ENCODE measurements at regions not wholly inside any gene's neighbourhood (a gene's known extent, or its start where the extent isn't known, plus 50 kb on each side); places are given as distances from the start of the nearest gene placed in this dataset.

- H3K79me2 ChIP-seq (ENCODE audit: insufficient read depth, low read length) = no peaks in the 10 kb centered on the region
- H3K27ac ChIP-seq (ENCODE audit: low read depth, low read length) = no peak overlapping the region
- H3K36me3 ChIP-seq (ENCODE audit: low read length) = no peaks in the 10 kb centered on the region
- no peaks in the 10 kb centered on the region for H3K9me3 ChIP-seq (ENCODE audit: insufficient read depth, low read length)
- no peaks in the 10 kb centered on the region for H3K9me2 ChIP-seq (replicated peaks; ENCODE audit: insufficient read depth, low read length)
- H3K4me3 ChIP-seq (ENCODE audit: insufficient read depth, low read length, poor library complexity, severe bottlenecking) = no peak overlapping the region
- TF ChIP-seq CTCF (IDR thresholded peaks at IDR 0.05; ENCODE audit: insufficient read depth, low read length, poor library complexity, severe bottlenecking) = no peak
- TF ChIP-seq EZH2phosphoT487 (conservative IDR thresholded peaks at IDR 0.05; ENCODE audit: low read length) = no peak
- no peak overlapping the region for H3K4me2 ChIP-seq (ENCODE audit: low read depth, low read length, poor library complexity, severe bottlenecking)
- no peaks in the 10 kb centered on the region for H3F3A ChIP-seq (ENCODE audit: insufficient read depth)
- no peak overlapping the region for H2AFZ ChIP-seq (ENCODE audit: low read depth, low read length, severe bottlenecking)
- H3K9ac ChIP-seq (ENCODE audit: low read length) = no peak overlapping the region
- no peaks in the 10 kb centered on the region for H3K27me3 ChIP-seq (ENCODE audit: low read length)
- H4K20me1 ChIP-seq (ENCODE audit: low read depth, low read length) = no peaks in the 10 kb centered on the region
These were observed 1063.5 kb upstream of the PCDH9 start for GRCh38 chr13:68293631-68294030.

- H3K4me2 ChIP-seq (ENCODE audit: low read depth, low read length, poor library complexity, severe bottlenecking) = no peak overlapping the region
- H3K36me3 ChIP-seq (ENCODE audit: low read length) = no peaks in the 10 kb centered on the region
- H3K79me2 ChIP-seq (ENCODE audit: insufficient read depth, low read length) = no peaks in the 10 kb centered on the region
- H3K27ac ChIP-seq (ENCODE audit: low read depth, low read length) = no peak overlapping the region
- H3K9me3 ChIP-seq (ENCODE audit: insufficient read depth, low read length) = no peaks in the 10 kb centered on the region
- no peaks in the 10 kb centered on the region for H3K9me2 ChIP-seq (replicated peaks; ENCODE audit: insufficient read depth, low read length)
- no peaks in the 10 kb centered on the region for H3F3A ChIP-seq (ENCODE audit: insufficient read depth)
- H4K20me1 ChIP-seq (ENCODE audit: low read depth, low read length) = no peaks in the 10 kb centered on the region
- H2AFZ ChIP-seq (ENCODE audit: low read depth, low read length, severe bottlenecking) = no peak overlapping the region
- H3K9ac ChIP-seq (ENCODE audit: low read length) = no peak overlapping the region
- no peaks in the 10 kb centered on the region for H3K27me3 ChIP-seq (ENCODE audit: low read length)
- H3K4me3 ChIP-seq (ENCODE audit: insufficient read depth, low read length, poor library complexity, severe bottlenecking) = no peak overlapping the region
- TF ChIP-seq EZH2phosphoT487 (conservative IDR thresholded peaks at IDR 0.05; ENCODE audit: low read length) = no peak
- no peak for TF ChIP-seq CTCF (IDR thresholded peaks at IDR 0.05; ENCODE audit: insufficient read depth, low read length, poor library complexity, severe bottlenecking)
These were observed 1062.5 kb upstream of the PCDH9 start for GRCh38 chr13:68292601-68293000.

GRCh38 chr13:68291595-68291994, 1061.5 kb upstream of the PCDH9 start:
- Histone ChIP-seq H3K4me2 (ENCODE audit: low read depth, low read length, poor library complexity, severe bottlenecking) (no peak overlapping the region), H3K27me3 (ENCODE audit: low read length) (no peaks in the 10 kb centered on the region), H3K79me2 (ENCODE audit: insufficient read depth, low read length) (no peaks in the 10 kb centered on the region), H4K20me1 (ENCODE audit: low read depth, low read length) (no peaks in the 10 kb centered on the region), H2AFZ (ENCODE audit: low read depth, low read length, severe bottlenecking) (no peak overlapping the region), H3K9me2 (replicated peaks; ENCODE audit: insufficient read depth, low read length) (no peaks in the 10 kb centered on the region), H3K27ac (ENCODE audit: low read depth, low read length) (no peak overlapping the region), H3K4me3 (ENCODE audit: insufficient read depth, low read length, poor library complexity, severe bottlenecking) (no peak overlapping the region), H3K9ac (ENCODE audit: low read length) (no peak overlapping the region), H3F3A (ENCODE audit: insufficient read depth) (no peaks in the 10 kb centered on the region), H3K36me3 (ENCODE audit: low read length) (no peaks in the 10 kb centered on the region), H3K9me3 (ENCODE audit: insufficient read depth, low read length) (no peaks in the 10 kb centered on the region)
- TF ChIP-seq CTCF (IDR thresholded peaks at IDR 0.05; ENCODE audit: insufficient read depth, low read length, poor library complexity, severe bottlenecking) (no peak), EZH2phosphoT487 (conservative IDR thresholded peaks at IDR 0.05; ENCODE audit: low read length) (no peak)
